IPS DF 4.7 (cell line): ENCODE measurements at regions not wholly inside any gene's neighbourhood (a gene's known extent, or its start where the extent isn't known, plus 50 kb on each side); places are given as distances from the start of the nearest gene placed in this dataset.

Experiments used
- DNase-seq: peaks from one replicate; pipeline ENCODE4 v3.0.0-alpha.2; 2013; ENCODE audit warnings: low spot score; ENCODE audit errors: extremely low read depth

- no peak for DNase-seq
Measured at GRCh38 chr6:14728396-14729024, 517.4 kb upstream of the JARID2 start.

DNA sequence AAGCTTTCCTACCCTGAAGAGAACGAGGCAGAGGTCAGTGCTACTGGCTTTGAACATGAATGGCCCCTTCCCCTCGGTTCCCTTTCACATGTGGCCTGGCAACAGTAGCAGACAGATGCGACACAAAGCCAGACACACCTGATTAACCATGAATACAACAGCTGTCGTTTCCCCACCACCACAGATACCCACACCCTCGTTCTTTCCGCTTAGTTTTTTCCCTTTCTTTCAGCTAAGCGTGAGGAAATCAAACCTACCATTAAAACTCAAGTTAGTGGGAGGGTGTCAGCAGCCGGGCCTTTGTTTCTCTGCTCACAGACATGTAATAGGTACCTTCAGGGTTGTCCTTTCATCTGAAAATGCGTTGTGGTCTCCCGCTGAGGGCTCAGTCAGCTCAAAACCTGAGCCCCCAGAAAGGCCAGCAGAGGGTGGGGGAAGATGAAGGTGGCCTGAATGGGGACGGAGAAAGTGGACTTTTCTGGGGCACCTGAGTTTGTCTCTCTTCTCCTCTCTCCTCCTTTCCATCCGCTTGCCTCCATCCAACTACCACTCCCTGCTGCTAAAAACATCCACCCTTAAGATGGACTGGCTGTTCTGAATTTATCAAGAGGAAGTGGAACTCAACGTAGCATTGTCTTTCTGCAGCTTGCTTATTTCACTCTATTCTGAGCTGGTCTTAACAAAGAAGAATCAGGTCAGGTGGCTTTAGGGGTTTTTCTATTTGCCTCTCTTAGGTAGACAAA lies 516.6 kb upstream of the JARID2 start:
- no peak for DNase-seq

DNA sequence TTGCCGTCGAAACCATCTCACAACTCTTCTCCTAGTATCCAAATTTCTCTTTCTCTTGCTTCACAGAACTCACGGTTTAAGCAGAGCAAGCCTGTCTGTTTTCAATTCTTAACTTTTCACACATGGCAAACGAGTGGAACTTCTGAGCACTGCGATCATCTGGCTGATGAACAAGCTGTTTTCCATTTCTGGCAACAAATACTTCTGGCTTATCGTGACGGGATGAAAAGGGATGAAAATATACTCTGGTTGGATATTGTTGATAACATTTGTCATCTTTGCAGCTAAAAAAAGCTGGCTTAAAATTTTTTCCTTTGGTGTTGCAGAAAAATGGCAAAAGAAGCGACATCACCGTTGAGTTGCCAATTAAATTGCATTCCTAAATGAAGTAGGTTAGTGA lies 515.2 kb upstream of the JARID2 start:
- DNase-seq, result no peak

DNA sequence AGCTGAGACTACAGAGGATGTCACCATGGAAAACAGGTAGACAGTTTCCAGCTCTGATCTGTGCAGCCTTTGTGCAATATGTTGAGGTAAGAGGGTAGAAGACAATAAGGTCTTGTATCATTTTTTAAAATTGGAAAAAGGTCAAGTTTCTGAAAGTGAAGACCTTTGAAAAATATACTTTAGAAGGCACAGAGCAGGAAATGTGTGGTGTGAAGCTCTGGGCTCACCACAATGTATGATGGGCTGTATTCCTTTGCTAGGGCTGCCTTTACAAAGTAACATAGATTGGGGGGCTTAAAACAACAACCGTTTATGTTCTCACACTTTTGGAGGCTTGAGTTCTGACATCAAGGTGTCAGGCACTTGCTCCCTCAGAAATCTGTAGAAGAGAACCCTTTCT lies 514.3 kb upstream of the JARID2 start:
- no peak for DNase-seq

GRCh38 chr6:14732226-14732843 lies 513.5 kb upstream of the JARID2 start:
- no peak for DNase-seq

- no peak for DNase-seq
Measured at GRCh38 chr6:14732844-14733757, 512.8 kb upstream of the JARID2 start.

GRCh38 chr6:14734052-14734415 lies 511.8 kb upstream of the JARID2 start:
- DNase-seq, result no peak

DNA sequence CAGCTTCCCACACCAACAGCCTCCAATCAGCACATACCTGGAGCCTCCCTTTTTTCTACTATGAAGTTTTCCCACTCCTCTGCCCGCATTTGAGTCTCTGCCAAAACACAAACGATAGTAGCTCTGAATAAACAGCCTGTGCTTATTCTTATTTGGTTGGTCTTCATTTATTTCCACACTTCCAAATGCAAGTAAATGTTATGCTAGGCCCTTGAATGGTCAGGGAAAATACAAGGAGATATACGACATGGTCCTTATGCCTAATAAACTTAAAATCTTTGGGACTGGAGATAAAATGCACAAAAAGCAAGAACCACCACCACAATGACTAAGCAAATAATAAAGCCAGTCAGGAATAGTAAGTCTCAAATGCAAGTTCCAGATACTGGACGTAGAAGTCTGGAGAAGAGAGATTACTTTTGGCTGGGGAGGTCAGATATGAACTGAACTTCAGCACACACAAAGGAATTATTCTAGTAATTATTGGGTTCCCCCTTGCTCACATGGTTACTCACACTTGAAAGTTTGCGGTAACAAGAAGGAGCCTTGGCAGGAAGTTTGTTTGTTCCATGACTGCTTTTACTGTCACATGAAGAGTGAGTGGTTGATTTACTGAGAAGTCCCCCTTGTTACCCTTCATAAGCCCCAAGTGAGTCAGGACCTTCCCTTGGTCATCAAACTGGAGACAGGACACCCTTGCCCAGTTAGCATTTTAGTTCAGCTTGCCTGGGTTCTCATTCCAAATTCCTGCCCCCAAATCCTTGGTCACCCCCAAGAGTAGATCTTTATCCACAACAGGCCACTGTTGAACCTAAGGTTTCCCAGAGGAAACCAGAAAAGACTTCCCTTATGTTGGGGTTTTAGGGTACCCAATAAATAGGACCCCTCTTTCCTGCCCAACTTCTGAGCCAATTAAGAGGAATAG lies 511.2 kb upstream of the JARID2 start:
- DNase-seq, result no peak

- no peak for DNase-seq
Measured at GRCh38 chr6:14735956-14736486, 509.8 kb upstream of the JARID2 start.

DNA sequence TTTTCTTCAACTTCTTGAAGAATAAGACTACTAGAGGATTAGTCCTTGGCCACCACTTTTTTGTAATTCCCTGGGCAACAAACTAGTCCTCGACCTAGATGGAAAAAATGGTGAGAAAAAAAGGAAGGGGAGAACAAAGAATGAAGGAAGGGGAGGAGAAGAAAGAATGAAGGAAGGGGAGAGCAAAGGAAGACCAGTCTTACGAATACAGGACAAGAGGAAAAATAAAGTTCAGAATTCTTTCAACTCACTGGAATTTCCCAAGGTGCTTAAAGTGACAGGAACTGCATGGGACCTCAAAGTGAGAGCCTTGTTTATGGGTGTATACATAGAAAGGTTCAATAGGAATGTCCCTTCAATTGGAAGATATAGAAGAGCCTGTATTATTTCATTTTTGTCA lies 509.3 kb upstream of the JARID2 start:
- DNase-seq, result no peak

DNA sequence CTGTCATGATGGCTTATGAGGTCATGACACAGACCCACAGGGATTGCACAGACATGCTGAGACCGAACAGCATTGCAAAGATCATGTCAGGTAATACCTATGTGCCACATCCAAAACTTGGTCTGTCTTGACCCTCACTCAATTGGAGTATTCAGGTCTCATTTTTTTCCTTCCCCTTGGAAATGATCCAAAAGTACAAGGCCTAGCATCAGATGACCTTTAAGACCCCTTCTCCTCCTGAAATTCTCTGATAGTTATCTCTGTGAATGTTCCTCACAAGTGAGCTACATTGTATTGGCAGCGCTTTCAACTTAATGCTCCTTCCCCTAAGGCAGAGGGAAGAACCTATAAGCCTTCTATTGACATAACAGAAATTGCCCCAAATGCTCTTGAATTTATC lies 507.4 kb upstream of the JARID2 start:
- no peak for DNase-seq

DNA sequence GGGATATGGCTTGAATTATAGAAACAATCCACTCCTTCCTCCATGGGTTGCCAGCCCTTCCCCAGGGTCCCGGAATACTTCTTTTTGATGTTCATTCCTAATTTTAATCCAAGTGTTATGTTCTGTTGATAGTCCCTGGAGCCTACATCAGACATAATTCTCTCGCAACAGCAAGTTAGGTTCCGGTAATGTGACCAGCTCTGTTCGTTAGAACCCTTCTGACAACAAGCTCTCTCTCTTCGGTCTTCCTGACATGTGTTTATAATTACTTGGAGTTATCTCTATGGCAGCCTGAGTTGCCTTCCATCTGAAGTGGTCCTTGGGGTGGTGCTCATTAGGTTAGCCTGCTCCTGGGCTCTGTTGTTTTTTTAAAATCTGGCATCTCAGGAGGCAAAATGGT lies 506.9 kb upstream of the JARID2 start:
- DNase-seq, result no peak

- no peak for DNase-seq
Measured at GRCh38 chr6:14739827-14740226, 506.0 kb upstream of the JARID2 start.

DNA sequence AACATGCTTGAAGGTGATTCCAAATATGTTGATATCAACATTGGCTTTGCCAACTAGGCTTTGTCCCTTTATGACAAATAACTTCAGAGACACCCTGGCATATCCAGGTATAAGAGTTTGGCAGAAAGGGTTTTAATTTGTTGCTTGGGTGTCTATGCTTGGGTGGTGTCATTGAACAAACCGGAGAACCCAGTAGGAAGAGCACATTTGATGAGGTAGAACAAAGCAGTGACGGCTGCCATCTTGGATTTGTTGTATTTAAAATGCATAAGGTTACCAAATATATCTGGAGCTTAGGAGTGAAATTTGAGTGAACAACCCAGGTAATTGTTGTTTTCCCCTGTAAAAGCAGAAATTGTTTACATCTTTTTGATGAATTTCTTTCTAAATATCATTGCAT lies 503.7 kb upstream of the JARID2 start:
- DNase-seq, result no peak

- no peak for DNase-seq
Measured at GRCh38 chr6:14742680-14743079, 503.2 kb upstream of the JARID2 start.

- DNase-seq, result no peak
Measured at GRCh38 chr6:14743144-14743473, 502.8 kb upstream of the JARID2 start.

DNA sequence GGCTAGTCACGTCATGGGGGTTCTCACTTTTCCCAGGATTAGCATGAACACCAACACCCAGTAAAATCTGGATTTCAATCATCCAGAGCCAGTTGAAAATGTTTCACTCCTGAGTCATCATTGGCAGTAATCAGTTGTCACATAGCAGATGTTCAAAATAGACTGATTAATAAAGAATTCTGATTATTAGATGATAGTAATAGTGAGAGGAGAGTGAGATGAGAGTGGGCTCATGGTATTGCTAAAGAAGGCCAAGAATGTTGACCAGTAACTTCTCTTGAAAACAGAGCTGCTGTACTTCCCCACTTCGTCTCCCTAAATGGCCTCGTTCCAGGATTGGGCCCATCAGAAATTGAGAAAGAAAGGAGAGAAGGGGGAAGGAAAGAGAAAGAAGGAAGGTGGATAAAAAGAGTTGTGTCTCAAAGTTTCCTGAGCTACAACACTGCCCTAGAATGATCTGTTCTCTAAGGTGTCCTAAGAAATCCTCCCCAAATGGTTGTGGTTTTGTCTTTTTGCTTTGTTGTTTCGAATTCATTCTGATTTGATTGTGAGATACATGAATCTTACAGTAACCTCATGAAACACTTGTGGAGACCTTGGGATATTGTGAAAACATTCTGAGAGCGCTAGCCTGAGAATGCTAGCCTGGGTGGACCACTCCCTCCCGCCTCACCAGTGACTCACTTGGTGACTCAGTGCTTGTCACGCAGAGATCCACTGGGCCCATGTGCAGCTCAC lies 502.2 kb upstream of the JARID2 start:
- DNase-seq, result no peak

GRCh38 chr6:14744212-14744556 lies 501.7 kb upstream of the JARID2 start:
- DNase-seq, result no peak

GRCh38 chr6:14746139-14746837 lies 499.6 kb upstream of the JARID2 start:
- no peak for DNase-seq
